ENCODE measurements at regions not wholly inside any gene's neighbourhood (a gene's known extent, or its start where the extent isn't known, plus 50 kb on each side); places are given as distances from the start of the nearest gene placed in this dataset.

DNA sequence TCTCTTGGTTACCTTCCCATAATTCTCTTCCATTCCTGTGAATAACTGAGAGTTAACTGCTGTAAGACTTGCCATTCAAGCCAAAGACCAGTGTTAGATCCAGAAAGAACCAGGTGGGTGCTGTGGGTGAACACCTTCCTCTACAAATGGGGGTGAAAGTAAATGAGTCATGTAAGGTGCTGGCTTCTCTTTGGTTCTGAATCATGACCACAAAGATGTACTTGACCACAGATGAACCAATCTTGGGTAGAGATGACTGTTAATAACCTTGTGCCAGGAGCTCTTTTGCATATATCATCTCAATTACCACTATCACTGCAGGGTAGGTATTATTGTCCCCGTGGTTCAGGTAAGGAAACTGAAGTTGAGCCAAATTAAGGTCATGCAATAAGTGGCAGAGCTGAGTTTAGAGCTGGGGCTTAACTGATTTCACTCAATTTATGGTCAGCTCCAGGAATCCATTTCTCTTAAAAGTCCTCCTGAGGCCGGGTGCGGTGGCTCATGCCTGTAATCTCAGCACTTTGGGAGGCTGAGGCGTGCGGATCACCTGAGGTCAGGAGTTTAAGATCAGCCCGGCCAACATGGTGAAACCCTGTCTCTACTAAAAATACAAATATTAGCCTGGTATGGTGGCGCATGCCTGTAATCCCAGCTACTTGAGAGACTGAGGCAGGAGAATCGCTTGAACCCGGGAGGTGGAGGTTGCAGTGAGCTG, 244.9 kb upstream of the CXCR4 start (continued):
- TF ChIP-seq BCL11A (IDR thresholded peaks at IDR 0.05; ENCODE audit: low read depth, low read length) (peak; percentile 96), WRNIP1 (IDR thresholded peaks at IDR 0.05; ENCODE audit: borderline replicate concordance, low read depth, low read length) (no peak), TCF12 (IDR thresholded peaks at IDR 0.05; ENCODE audit: low read depth, low read length) (peak; percentile 77), CHD4 (IDR thresholded peaks at IDR 0.05) (no peak), SUPT20H (IDR thresholded peaks at IDR 0.05; ENCODE audit: borderline replicate concordance, control insufficient read depth, low read depth, low read length) (no peak), RELA (IDR thresholded peaks at IDR 0.05; ENCODE audit: borderline replicate concordance, partially characterized antibody) (no peak), ZNF384 (IDR thresholded peaks at IDR 0.05; ENCODE audit: borderline replicate concordance, low read depth, low read length) (no peak), POLR2AphosphoS2 (IDR thresholded peaks at IDR 0.05; ENCODE audit: low read depth, low read length) (no peak), ZNF24 (IDR thresholded peaks at IDR 0.05) (no peak), ZNF622 (IDR thresholded peaks at IDR 0.05) (no peak), SMC3 (IDR thresholded peaks at IDR 0.05; ENCODE audit: borderline replicate concordance, low read length) (no peak), ETV6 (conservative IDR thresholded peaks at IDR 0.05 in 1 of 2, IDR thresholded peaks at IDR 0.05 in 1 of 2; ENCODE audit: borderline replicate concordance in 1 of 2, low read depth in 1 of 2) (peak in 1 of 2 experiments; percentile 87; a peak in 2 of 4 replicates), RAD21 (IDR thresholded peaks at IDR 0.05; ENCODE audit: insufficient read depth, low read depth, low read length) (no peak), GABPA (IDR thresholded peaks at IDR 0.05; ENCODE audit: low read depth) (peak; percentile 69; the same call in 1 of the 2 replicates)
- TF ChIP-seq, protein P1, sequence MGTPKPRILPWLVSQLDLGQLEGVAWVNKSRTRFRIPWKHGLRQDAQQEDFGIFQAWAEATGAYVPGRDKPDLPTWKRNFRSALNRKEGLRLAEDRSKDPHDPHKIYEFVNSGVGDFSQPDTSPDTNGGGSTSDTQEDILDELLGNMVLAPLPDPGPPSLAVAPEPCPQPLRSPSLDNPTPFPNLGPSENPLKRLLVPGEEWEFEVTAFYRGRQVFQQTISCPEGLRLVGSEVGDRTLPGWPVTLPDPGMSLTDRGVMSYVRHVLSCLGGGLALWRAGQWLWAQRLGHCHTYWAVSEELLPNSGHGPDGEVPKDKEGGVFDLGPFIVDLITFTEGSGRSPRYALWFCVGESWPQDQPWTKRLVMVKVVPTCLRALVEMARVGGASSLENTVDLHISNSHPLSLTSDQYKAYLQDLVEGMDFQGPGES (IDR thresholded peaks at IDR 0.05), result no peak
- TF ChIP-seq, protein P2, sequence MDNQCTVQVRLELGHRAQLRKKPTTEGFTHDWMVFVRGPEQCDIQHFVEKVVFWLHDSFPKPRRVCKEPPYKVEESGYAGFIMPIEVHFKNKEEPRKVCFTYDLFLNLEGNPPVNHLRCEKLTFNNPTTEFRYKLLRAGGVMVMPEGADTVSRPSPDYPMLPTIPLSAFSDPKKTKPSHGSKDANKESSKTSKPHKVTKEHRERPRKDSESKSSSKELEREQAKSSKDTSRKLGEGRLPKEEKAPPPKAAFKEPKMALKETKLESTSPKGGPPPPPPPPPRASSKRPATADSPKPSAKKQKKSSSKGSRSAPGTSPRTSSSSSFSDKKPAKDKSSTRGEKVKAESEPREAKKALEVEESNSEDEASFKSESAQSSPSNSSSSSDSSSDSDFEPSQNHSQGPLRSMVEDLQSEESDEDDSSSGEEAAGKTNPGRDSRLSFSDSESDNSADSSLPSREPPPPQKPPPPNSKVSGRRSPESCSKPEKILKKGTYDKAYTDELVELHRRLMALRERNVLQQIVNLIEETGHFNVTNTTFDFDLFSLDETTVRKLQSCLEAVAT (IDR thresholded peaks at IDR 0.05), result peak; percentile 85
- TF ChIP-seq, protein P3, sequence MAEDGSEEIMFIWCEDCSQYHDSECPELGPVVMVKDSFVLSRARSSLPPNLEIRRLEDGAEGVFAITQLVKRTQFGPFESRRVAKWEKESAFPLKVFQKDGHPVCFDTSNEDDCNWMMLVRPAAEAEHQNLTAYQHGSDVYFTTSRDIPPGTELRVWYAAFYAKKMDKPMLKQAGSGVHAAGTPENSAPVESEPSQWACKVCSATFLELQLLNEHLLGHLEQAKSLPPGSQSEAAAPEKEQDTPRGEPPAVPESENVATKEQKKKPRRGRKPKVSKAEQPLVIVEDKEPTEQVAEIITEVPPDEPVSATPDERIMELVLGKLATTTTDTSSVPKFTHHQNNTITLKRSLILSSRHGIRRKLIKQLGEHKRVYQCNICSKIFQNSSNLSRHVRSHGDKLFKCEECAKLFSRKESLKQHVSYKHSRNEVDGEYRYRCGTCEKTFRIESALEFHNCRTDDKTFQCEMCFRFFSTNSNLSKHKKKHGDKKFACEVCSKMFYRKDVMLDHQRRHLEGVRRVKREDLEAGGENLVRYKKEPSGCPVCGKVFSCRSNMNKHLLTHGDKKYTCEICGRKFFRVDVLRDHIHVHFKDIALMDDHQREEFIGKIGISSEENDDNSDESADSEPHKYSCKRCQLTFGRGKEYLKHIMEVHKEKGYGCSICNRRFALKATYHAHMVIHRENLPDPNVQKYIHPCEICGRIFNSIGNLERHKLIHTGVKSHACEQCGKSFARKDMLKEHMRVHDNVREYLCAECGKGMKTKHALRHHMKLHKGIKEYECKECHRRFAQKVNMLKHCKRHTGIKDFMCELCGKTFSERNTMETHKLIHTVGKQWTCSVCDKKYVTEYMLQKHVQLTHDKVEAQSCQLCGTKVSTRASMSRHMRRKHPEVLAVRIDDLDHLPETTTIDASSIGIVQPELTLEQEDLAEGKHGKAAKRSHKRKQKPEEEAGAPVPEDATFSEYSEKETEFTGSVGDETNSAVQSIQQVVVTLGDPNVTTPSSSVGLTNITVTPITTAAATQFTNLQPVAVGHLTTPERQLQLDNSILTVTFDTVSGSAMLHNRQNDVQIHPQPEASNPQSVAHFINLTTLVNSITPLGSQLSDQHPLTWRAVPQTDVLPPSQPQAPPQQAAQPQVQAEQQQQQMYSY (CRISPR knock-in tag; IDR thresholded peaks at IDR 0.05), result no peak
- TF ChIP-seq, protein P4, sequence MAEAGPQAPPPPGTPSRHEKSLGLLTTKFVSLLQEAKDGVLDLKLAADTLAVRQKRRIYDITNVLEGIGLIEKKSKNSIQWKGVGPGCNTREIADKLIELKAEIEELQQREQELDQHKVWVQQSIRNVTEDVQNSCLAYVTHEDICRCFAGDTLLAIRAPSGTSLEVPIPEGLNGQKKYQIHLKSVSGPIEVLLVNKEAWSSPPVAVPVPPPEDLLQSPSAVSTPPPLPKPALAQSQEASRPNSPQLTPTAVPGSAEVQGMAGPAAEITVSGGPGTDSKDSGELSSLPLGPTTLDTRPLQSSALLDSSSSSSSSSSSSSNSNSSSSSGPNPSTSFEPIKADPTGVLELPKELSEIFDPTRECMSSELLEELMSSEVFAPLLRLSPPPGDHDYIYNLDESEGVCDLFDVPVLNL (IDR thresholded peaks at IDR 0.05; ENCODE audit: low read depth, low read length), result no peak

Measured in GM12878 (cell line).